NB4 (cell line): ENCODE measurements at regions not wholly inside any gene's neighbourhood (a gene's known extent, or its start where the extent isn't known, plus 50 kb on each side); places are given as distances from the start of the nearest gene placed in this dataset.

Source experiments
- CTCF ChIP-seq: IDR thresholded peaks from one replicate; pipeline ENCODE4 v1.5.1; 2012; ENCODE audit warnings: low read depth, low read length
- POLR2A ChIP-seq: IDR thresholded peaks from 2 replicates; pipeline ENCODE4 v1.6.1; 2011; ENCODE audit warnings: mild to moderate bottlenecking; ENCODE audit not compliant: insufficient read length; ENCODE audit errors: extremely low read depth

GRCh38 chrX:144388738-144389137 lies 504.9 kb downstream of the UBE2NL start:
- TF ChIP-seq POLR2A (no peak), CTCF (no peak)
